Activated CD4-positive, alpha-beta T cell treated with anti-CD3 and anti-CD28 coated beads for 36 hours (primary cell): ENCODE measurements at regions not wholly inside any gene's neighbourhood (a gene's known extent, or its start where the extent isn't known, plus 50 kb on each side); places are given as distances from the start of the nearest gene placed in this dataset.
"Not testable (repeated sequence)": the region's sequence is repeated elsewhere in the genome, so short reads cannot be mapped to it uniquely, and the experiment has no call there.

ENCODE experiments used
- ATAC-seq: fragments of 200-7000 bp; cut with Tn5 transposase; one replicate; pipeline ENCODE4 v1.10.0; 2021; ENCODE audit warnings: mild to moderate bottlenecking, moderate library complexity
- CTCF ChIA-PET: fragments of 350-600 bp; sonication (Branson Sonifier 250); formaldehyde crosslinking; loops from one replicate; lab custom pipeline; 2021; ENCODE audit warnings: antibody characterized with exemption; lab: Charles Lee
- POLR2A ChIA-PET: fragments of 350-600 bp; sonication (Branson Sonifier 250); formaldehyde crosslinking; loops from one replicate; lab custom pipeline; 2021; ENCODE audit warnings: antibody characterized with exemption, inconsistent platforms; lab: Charles Lee
- DNase-seq: peaks from one replicate; pipeline ENCODE4 v3.0.0-alpha.2; 2020
- H3K27ac Mint-ChIP-seq: one replicate; pipeline ENCODE4 v1.8.0; 2021; ENCODE audit warnings: mixed read lengths
- H3K27me3 Mint-ChIP-seq: one replicate; pipeline ENCODE4 v1.8.0; 2021; ENCODE audit warnings: mixed read lengths
- H3K36me3 Mint-ChIP-seq: one replicate; pipeline ENCODE4 v1.8.0; 2021; ENCODE audit warnings: low read depth, mixed read lengths
- H3K4me1 Mint-ChIP-seq: one replicate; pipeline ENCODE4 v1.8.0; 2021; ENCODE audit warnings: mixed read lengths
- H3K4me3 Mint-ChIP-seq: one replicate; pipeline ENCODE4 v1.8.0; 2021; ENCODE audit warnings: mild to moderate bottlenecking, moderate library complexity, mixed read lengths
- H3K9me3 Mint-ChIP-seq: one replicate; pipeline ENCODE4 v1.8.0; 2021; ENCODE audit warnings: low read depth, mixed read lengths
- intact Hi-C, 2 experiments: fragments of 100-400 bp; cut with DNase I in 1 of 2; cut with micrococcal nuclease in 1 of 2; formaldehyde crosslinking; loops; one replicate each; pipeline versions ENCODE4 v1.14.2 to v1.15.1; 2022 to 2024; cut with DNase I, micrococcal nuclease

DNA sequence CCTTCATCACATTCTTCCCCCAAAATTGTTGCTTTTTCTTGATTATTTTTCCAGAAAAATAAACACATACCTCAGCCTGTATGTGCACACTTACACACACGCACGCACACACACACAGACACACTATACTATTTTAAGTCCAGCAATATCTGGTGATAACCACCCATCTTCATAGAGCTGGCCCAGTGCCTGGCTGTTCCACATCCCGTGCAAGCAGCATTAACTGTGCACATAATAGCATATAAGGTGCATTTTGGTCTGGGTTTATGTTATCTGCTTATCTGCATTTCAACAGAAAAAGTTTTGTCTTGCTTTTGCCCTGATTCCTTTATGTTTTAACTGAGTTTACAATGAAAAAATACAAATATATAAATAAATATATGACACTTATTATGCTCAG is 143.1 kb upstream of the KLF6 start:
- intact Hi-C loops: no loop called here
- DNase-seq: no peak
- Mint-ChIP-seq H3K27ac (no peak overlapping the region), H3K36me3 (no peaks in the 10 kb centered on the region), H3K27me3 (peaks cover 2% of the 10 kb centered on the region), H3K9me3 (peaks cover 2% of the 10 kb centered on the region), H3K4me3 (no peak overlapping the region), H3K4me1 (peaks cover 20% of the 10 kb centered on the region)
- ATAC-seq: no peak
- CTCF ChIA-PET: interaction anchor here (0.6 kb wide), 1 partner anchor 33 kb away, joined by 3 read pairs; no protein-coding TSS in a partner anchor
- POLR2A ChIA-PET: no interaction called here

DNA sequence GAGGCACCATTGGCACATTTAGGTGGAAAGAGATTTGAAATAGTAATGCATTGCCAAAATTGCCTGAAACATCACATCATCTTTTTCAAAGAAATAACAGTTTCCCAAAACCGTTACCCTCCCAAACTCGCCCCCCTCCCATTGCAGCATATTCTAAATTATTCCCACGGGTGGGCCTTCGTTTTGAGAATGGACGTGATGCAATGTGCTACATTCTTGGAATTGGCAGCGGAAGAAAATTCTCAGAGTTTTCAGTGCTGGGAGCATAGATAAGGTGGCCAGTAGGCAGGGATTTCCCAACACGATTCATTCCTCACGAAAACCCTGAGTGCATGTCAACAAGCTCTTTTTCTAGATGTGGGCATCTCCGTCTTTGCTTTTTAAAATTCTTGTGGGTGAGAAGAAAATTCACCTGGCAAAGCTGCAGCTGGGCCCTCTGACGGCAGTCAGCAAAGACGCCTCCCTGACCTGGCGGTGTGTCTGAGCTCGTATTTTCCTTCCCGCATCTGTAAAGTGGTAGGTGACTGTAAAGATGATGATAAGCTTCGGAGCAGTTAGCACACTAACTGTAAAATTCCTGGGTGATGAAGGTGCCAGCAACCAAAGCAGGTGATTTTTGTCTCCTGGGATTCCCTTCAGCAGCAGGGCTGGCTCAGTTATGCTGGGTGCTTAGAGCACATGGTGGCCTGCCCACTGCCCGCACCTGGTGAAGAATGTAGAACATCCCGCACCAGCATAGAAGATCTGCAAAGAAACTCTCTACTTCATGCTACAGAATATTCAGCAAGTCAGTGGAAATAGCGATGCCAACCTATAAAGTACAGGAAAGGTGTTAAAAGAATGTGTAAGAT is 141.9 kb upstream of the KLF6 start:
- ChIA-PET POLR2A (interaction anchor here (0.5 kb wide), 1 partner anchor 52 kb away, joined by 3 read pairs; no protein-coding TSS in a partner anchor), CTCF (no interaction called here)
- Mint-ChIP-seq H3K4me3 (no peak overlapping the region), H3K4me1 (peaks cover 13% of the 10 kb centered on the region), H3K27me3 (peaks cover 2% of the 10 kb centered on the region), H3K36me3 (no peaks in the 10 kb centered on the region), H3K27ac (peak overlapping the region; percentile 72), H3K9me3 (no peaks in the 10 kb centered on the region)
- intact Hi-C loops: no loop called here
- DNase-seq (peak; percentile 43), ATAC-seq (peak; percentile 57)

DNA sequence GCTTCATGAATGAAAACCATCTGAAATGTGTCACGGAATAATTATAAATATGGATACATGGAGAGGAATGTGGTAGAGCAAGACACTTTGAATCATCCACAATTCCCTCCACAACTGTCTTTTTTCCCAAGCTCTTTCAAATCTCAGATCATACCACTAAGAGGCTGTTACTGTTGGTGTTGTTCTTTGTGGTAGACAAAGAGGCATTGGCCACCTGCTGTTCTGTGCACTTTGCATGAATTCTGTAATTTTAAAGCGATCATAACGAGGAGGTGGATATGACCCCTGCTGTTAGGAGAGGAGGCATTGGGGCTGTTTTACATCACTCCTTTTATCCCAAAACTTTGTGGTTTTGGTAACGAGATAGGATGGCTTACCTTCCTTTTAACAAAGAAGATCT is 141.2 kb upstream of the KLF6 start:
- ATAC-seq (no peak), DNase-seq (no peak)
- ChIA-PET CTCF (interaction anchor here (0.6 kb wide), 1 partner anchor 107 kb away, joined by 4 read pairs; no protein-coding TSS in a partner anchor), POLR2A (no interaction called here)
- intact Hi-C loops: no loop called here
- no peaks in the 10 kb centered on the region for H3K36me3 Mint-ChIP-seq
- peaks cover 2% of the 10 kb centered on the region for H3K27me3 Mint-ChIP-seq
- H3K4me3 Mint-ChIP-seq: no peak overlapping the region
- H3K4me1 Mint-ChIP-seq: peaks cover 13% of the 10 kb centered on the region
- no peaks in the 10 kb centered on the region for H3K9me3 Mint-ChIP-seq
- no peak overlapping the region for H3K27ac Mint-ChIP-seq

DNA sequence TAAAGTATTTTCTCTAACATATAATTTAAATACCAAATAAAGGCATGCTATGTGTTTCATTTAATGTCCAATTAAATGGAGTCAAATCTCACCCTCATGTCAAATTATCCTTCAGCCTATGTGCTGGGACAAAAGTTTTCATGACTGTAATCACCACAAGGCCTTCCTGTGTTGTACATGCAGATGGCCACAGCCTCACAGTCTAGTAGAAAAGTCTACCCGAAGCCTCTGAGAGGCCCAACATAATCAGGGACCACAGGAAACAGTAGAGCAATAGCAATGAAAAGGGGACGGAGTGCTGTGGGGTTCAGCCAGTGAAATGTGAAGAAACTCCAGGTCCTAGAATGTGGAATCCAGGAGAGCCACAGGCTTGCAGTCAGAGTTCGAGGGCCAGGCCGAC is 140.2 kb upstream of the KLF6 start:
- Mint-ChIP-seq H3K4me1 (peaks cover 13% of the 10 kb centered on the region), H3K4me3 (no peak overlapping the region), H3K27me3 (peaks cover 2% of the 10 kb centered on the region), H3K9me3 (no peaks in the 10 kb centered on the region), H3K27ac (no peak overlapping the region), H3K36me3 (no peaks in the 10 kb centered on the region)
- POLR2A ChIA-PET: no interaction called here
- CTCF ChIA-PET: no interaction called here
- DNase-seq (no peak), ATAC-seq (no peak)
- intact Hi-C loops: no loop called here

GRCh38 chr10:3924344-3924743 is 139.3 kb upstream of the KLF6 start:
- H3K27me3 Mint-ChIP-seq: peaks cover 2% of the 10 kb centered on the region
- intact Hi-C loops: no loop called here
- no peak overlapping the region for H3K27ac Mint-ChIP-seq
- H3K9me3 Mint-ChIP-seq: no peaks in the 10 kb centered on the region
- no peaks in the 10 kb centered on the region for H3K36me3 Mint-ChIP-seq
- DNase-seq (no peak), ATAC-seq (no peak)
- H3K4me1 Mint-ChIP-seq: peaks cover 13% of the 10 kb centered on the region
- ChIA-PET POLR2A (no interaction called here), CTCF (no interaction called here)
- no peak overlapping the region for H3K4me3 Mint-ChIP-seq

DNA sequence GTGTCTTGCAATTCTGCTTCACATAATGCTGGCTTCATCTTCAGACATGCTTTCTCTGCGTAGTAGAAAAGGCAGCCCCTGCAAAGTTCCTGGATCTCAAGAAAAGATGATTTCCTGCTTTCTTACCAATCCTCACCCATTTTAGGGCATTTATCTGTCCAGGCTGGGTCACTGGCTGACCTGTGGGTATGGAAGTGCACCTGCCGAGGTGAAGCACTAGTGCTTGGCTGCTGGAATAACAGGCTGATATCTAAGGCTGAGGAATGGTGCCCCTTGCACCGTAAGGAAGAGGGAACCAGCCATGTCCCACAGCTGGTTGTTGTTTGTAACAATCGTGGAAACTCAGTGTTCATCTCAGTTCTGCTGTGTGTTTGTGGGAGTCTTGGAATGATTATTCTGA is 138.0 kb upstream of the KLF6 start:
- H3K27ac Mint-ChIP-seq: no peak overlapping the region
- intact Hi-C loops: no loop called here
- POLR2A ChIA-PET: no interaction called here
- peaks cover 2% of the 10 kb centered on the region for H3K27me3 Mint-ChIP-seq
- H3K9me3 Mint-ChIP-seq: peaks cover 2% of the 10 kb centered on the region
- no peak for DNase-seq
- H3K4me3 Mint-ChIP-seq: no peak overlapping the region
- CTCF ChIA-PET: no interaction called here
- no peak for ATAC-seq
- peaks cover 13% of the 10 kb centered on the region for H3K4me1 Mint-ChIP-seq
- no peaks in the 10 kb centered on the region for H3K36me3 Mint-ChIP-seq

DNA sequence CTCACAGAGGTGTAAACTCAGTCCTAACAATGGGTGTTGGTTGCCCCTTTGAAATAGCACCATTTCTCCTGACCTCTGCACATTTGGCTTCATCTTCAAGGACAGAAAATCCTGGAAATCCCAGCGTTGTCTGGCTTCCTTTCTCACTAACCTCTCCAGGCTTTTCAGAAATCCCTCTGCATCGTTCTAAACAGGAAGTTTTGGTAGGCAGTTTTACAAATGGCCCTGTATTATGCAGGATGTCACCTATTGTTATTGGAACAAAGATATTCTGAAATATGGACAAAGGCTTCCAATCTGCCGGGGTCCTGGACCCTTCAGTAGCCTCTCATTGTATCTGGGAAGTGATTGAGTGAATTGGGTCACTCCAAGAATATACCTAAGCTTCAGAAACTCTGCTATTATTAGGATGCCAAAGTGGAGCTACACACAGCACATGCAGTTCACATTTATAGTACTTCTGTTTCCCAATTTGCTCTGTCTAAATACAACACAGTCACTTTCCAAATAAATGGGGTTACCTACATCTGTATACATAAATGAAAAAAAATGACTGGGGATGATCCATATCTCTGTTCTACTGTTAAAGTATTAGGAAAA is 134.8 kb upstream of the KLF6 start:
- ATAC-seq (no peak), DNase-seq (no peak)
- ChIA-PET CTCF (no interaction called here), POLR2A (no interaction called here)
- no peaks in the 10 kb centered on the region for H3K36me3 Mint-ChIP-seq
- no peaks in the 10 kb centered on the region for H3K4me1 Mint-ChIP-seq
- H3K4me3 Mint-ChIP-seq: no peak overlapping the region
- peaks cover 2% of the 10 kb centered on the region for H3K9me3 Mint-ChIP-seq
- intact Hi-C loops: no loop called here
- peaks cover 2% of the 10 kb centered on the region for H3K27me3 Mint-ChIP-seq
- H3K27ac Mint-ChIP-seq: no peak overlapping the region

DNA sequence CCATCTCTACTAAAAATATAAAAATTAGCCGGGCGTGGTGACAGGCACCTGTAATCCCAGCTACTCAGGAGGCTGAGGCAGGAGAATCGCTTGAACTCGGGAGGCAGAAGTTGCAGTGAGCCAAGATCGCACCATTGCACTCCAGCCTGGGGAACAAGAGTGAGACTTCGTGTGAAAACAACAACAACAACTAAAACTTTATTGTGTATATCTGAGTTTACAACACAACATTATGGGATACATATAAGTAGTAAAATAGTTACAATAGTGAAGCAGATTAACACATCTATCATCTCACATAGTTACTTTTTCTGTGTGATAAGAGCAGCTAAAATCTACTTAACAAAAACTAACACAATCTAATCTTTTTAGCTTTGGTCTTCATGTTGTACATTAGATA is 132.4 kb upstream of the KLF6 start:
- H3K9me3 Mint-ChIP-seq, intact Hi-C loops, POLR2A ChIA-PET, H3K4me1 Mint-ChIP-seq, H3K27me3 Mint-ChIP-seq, H3K36me3 Mint-ChIP-seq, H3K27ac Mint-ChIP-seq, ATAC-seq, H3K4me3 Mint-ChIP-seq, DNase-seq: not testable (repeated sequence)
- CTCF ChIA-PET: interaction anchor here (0.6 kb wide), 1 partner anchor 270 kb away, joined by 3 read pairs; no protein-coding TSS in a partner anchor

GRCh38 chr10:3914733-3915132 is 129.7 kb upstream of the KLF6 start:
- ChIA-PET CTCF (interaction anchor here (0.6 to 1.1 kb wide), 2 partner anchors 17 to 592 kb away, joined by 3 to 5 read pairs; no protein-coding TSS in a partner anchor), POLR2A (interaction anchor here (0.8 kb wide), 1 partner anchor 12 kb away, joined by 3 read pairs; no protein-coding TSS in a partner anchor)
- DNase-seq (no peak), ATAC-seq (no peak)
- Mint-ChIP-seq H3K27ac (no peak overlapping the region), H3K4me1 (no peaks in the 10 kb centered on the region), H3K9me3 (peaks cover 2% of the 10 kb centered on the region), H3K27me3 (no peaks in the 10 kb centered on the region), H3K4me3 (no peak overlapping the region), H3K36me3 (no peaks in the 10 kb centered on the region)
- intact Hi-C loops: no loop called here

DNA sequence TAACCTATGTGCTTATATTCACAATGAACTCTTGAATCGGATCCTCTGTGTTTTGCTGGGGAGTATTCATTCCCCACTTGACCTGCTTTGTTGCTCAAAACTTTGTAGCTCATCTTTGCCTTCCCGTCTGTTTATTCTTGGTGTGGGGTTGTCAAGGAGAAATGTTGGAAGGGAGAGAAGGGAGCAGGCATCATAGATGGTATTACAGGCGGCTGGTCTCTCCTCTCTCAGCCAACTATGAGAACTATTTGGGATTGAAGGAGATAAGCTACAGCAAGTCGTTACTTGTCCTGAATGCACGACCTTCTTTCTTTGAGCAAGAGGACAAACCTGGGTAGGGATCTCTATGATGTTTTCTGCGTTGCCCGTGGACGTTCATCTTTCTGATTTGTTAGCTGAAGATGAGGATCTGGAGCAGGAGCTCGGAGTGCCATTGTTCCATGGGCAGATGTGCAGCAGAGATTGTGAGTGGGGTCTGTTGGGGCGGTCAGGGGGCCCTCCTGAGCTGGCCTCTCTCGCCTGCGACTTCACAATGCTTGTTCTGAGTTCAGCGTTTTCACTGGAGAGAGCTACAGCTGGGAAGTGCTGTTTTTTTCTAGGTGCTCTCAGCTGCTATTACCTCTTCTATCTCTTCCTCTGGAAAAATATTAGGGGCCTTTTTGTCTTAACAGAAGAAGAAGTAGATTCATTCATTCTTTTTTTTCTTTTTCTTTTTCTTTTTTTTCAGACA is 126.9 kb upstream of the KLF6 start:
- DNase-seq (no peak), ATAC-seq (no peak)
- intact Hi-C loops: no loop called here
- CTCF ChIA-PET: interaction anchor here (0.6 to 0.8 kb wide), 2 partner anchors 20 to 311 kb away, joined by 3 read pairs; no protein-coding TSS in a partner anchor
- POLR2A ChIA-PET: no interaction called here
- H3K27me3 Mint-ChIP-seq: no peaks in the 10 kb centered on the region
- no peak overlapping the region for H3K4me3 Mint-ChIP-seq
- no peaks in the 10 kb centered on the region for H3K9me3 Mint-ChIP-seq
- H3K4me1 Mint-ChIP-seq: no peaks in the 10 kb centered on the region
- no peaks in the 10 kb centered on the region for H3K36me3 Mint-ChIP-seq
- H3K27ac Mint-ChIP-seq: no peak overlapping the region

GRCh38 chr10:3911241-3911640 is 126.2 kb upstream of the KLF6 start:
- H3K9me3 Mint-ChIP-seq: no peaks in the 10 kb centered on the region
- H3K27me3 Mint-ChIP-seq: no peaks in the 10 kb centered on the region
- no peak overlapping the region for H3K27ac Mint-ChIP-seq
- CTCF ChIA-PET: interaction anchor here (0.8 kb wide), 1 partner anchor 21 kb away, joined by 3 read pairs; no protein-coding TSS in a partner anchor
- ATAC-seq (no peak), DNase-seq (no peak)
- peaks cover 2% of the 10 kb centered on the region for H3K4me1 Mint-ChIP-seq
- POLR2A ChIA-PET: no interaction called here
- no peak overlapping the region for H3K4me3 Mint-ChIP-seq
- no peaks in the 10 kb centered on the region for H3K36me3 Mint-ChIP-seq
- intact Hi-C loops: no loop called here
